ENCODE measurements at regions not wholly inside any gene's neighbourhood (a gene's known extent, or its start where the extent isn't known, plus 50 kb on each side); places are given as distances from the start of the nearest gene placed in this dataset.

GRCh38 chr2:58347810-58348209 lies 106.7 kb upstream of the FANCL start:
- Histone ChIP-seq H2BK20ac (ENCODE audit: low read length) (no peak overlapping the region), H3K14ac (ENCODE audit: insufficient read length) (no peak overlapping the region), H3K56ac (replicated peaks; ENCODE audit: insufficient read length, low read depth, low read length) (no peak overlapping the region), H3K9me3 (ENCODE audit: insufficient read depth in 2 of 2, low read depth in 1 of 2, low read length in 1 of 2) (no peaks in the 10 kb centered on the region), H2BK15ac (ENCODE audit: low read length) (no peak overlapping the region), H4K20me1 (replicated peaks in 1 of 2; ENCODE audit: control insufficient read depth in 1 of 2, insufficient read depth in 2 of 2, low read length in 2 of 2) (no peaks in the 10 kb centered on the region), H3K4me3 (ENCODE audit: extremely low read depth in 1 of 4, insufficient read depth in 2 of 4, low read depth in 3 of 4, low read length in 4 of 4) (no peak overlapping the region), H3K4me2 (ENCODE audit: insufficient read depth in 1 of 2, low read depth in 2 of 2, low read length in 2 of 2) (no peak overlapping the region), H3K18ac (ENCODE audit: extremely low read depth, low read length) (no peak overlapping the region), H3K36me3 (ENCODE audit: control insufficient read depth in 2 of 4, insufficient read depth in 4 of 4, low read length in 3 of 4) (no peaks in the 10 kb centered on the region), H3K79me2 (ENCODE audit: control insufficient read depth in 1 of 2, insufficient read depth in 2 of 2, low read length in 2 of 2) (no peaks in the 10 kb centered on the region), H3K23me2 (ENCODE audit: low read depth, low read length) (no peaks in the 10 kb centered on the region), H4K8ac (ENCODE audit: extremely low read depth, insufficient read depth, low read length) (no peak overlapping the region), H3K23ac (ENCODE audit: insufficient read length) (no peak overlapping the region), H2BK5ac (ENCODE audit: low read depth, low read length) (no peak overlapping the region), H4K5ac (ENCODE audit: insufficient read length, low read depth, low read length) (no peak overlapping the region), H2AK5ac (ENCODE audit: low read depth, low read length) (no peak overlapping the region), H3K9ac (replicated peaks in 1 of 4; ENCODE audit: extremely low read depth in 1 of 4, low read depth in 3 of 4, low read length in 3 of 4) (no peak overlapping the region), H2AFZ (ENCODE audit: low read length) (no peak overlapping the region), H3K4me1 (replicated peaks in 1 of 4; ENCODE audit: control insufficient read depth in 3 of 4, insufficient read depth in 4 of 4, low read length in 3 of 4) (no peaks in the 10 kb centered on the region), H3K79me1 (ENCODE audit: low read depth, low read length) (no peaks in the 10 kb centered on the region), H3K27ac (ENCODE audit: low read depth, low read length) (no peak overlapping the region), H4K91ac (replicated peaks; ENCODE audit: insufficient read length, low read length) (no peak overlapping the region), H3K27me3 (replicated peaks in 1 of 4; ENCODE audit: control insufficient read depth in 3 of 4, extremely low read depth in 1 of 4, insufficient read depth in 3 of 4, low read length in 3 of 4) (no peaks in the 10 kb centered on the region), H2BK12ac (ENCODE audit: low read depth, low read length) (no peak overlapping the region), H2BK120ac (replicated peaks; ENCODE audit: low read depth, low read length) (no peak overlapping the region), H3K4ac (replicated peaks; ENCODE audit: insufficient read length, low read depth, low read length) (no peak overlapping the region)
- DNase-seq (ENCODE audit: low read depth in 1 of 2, low spot score in 2 of 2) (no peak), FAIRE-seq (no peak)
- TF ChIP-seq SIRT6 (IDR thresholded peaks at IDR 0.05; ENCODE audit: low read length): no peak
- no peak for TF ChIP-seq TAF1 (IDR thresholded peaks at IDR 0.05; ENCODE audit: low read depth, low read length)
- CTCF ChIA-PET (ENCODE audit: partially characterized antibody): interaction anchor here (1.5 kb wide), 1 partner anchor 11 kb away, joined by 8 read pairs; no protein-coding TSS in a partner anchor
- 91% methylated on average over 1 of the region's 1 CpG; no CpG with 5 or more reads in 1 of the 2 experiments for WGBS, 2 experiments (ENCODE audit: extremely low coverage in 1 of 2, insufficient coverage in 1 of 2, insufficient read length in 1 of 2, insufficient replicate concordance in 2 of 2, low coverage in 1 of 2, low lambda C conversion rate in 2 of 2, missing lambda C conversion rate in 1 of 2)
- POLR2A ChIA-PET (ENCODE audit: partially characterized antibody): no interaction called here
